GM21423 (cell line): ENCODE measurements at regions not wholly inside any gene's neighbourhood (a gene's known extent, or its start where the extent isn't known, plus 50 kb on each side); places are given as distances from the start of the nearest gene placed in this dataset.
A peak's percentile ranks its signal among the peaks of the same experiment; 100 is the strongest.
"Not testable (repeated sequence)": the region's sequence is repeated elsewhere in the genome, so short reads cannot be mapped to it uniquely, and the experiment has no call there.

Source experiments
- ATAC-seq: cut with Tn5 transposase; IDR thresholded peaks from one replicate; pipeline ENCODE4 v1.9.1; 2021; ENCODE audit warnings: mild to moderate bottlenecking, moderate library complexity; ENCODE audit not compliant: unreplicated experiment

DNA sequence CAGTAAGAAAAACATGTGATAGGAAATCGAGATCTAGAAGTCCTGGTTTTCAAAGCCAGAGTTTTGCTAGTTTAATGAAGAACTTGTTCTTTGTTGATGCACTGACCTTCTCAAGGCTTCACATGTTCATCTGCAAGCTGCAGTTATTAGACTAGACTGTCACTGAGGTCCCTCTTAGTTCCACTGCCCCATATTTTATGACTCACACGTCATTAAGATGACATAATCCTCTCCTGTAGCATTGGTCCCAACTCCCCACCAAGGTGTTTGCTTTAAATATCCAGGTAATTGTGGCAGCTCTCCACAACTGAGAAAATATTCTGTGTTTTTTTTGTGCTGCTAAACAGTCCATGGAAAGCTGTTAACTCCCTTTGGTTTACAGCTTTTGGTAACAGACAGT, 149.7 kb downstream of the MREG start:
- no peak for ATAC-seq

DNA sequence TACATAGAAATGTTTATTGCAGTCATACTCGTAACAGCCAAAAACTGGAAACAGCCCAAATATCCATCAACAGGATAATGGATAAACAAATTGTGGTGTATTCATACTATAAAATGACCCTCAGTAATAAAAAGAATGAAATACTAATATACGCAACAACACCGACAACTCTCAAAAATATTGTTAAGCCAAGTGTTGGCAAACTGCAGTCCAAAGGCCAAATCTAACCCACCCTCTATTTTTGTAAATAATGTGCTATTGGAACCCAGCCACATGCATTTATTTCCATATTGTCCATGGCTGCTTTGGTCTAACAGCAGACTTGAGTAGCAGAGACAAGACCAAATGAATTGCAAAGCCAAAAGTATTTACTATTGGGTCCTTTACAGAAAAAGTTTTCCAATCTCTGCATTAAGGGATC, 151.0 kb downstream of the MREG start:
- ATAC-seq = no peak

DNA sequence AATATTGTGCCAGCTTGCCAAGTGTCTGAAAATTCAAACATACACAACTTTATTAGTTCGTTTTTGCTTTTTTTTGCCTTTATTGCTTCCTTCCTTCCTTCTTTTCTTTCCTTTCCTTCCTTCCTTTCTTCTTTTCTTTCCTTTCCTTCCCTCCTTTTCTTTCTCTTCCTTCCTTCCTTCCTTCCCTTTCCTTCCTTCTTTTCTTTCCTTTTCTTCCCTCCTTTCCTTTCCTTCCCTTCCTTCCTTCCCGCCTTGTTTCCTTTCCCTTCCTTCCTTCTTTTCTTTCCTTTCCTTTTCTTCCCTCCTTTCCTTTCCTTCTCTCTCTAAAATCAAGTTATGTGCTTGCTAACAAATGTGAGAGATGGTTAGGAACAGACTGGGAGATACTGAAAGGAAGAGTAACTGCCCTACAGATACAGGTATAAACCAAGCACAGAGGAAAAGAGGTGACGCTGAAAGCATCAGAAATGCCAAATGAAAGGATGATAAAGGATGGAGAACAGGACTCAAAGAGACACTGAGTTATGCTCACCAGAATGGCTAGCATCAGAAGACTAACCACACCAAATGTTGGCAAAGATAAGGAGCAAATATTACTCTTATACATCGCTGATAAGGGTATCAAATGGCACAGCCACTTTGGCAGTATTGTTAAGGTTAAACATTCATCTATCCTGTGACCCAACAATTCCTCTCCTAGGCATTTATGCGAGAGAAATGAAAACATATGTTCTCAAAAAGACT, 151.6 kb downstream of the MREG start:
- no peak for ATAC-seq

DNA sequence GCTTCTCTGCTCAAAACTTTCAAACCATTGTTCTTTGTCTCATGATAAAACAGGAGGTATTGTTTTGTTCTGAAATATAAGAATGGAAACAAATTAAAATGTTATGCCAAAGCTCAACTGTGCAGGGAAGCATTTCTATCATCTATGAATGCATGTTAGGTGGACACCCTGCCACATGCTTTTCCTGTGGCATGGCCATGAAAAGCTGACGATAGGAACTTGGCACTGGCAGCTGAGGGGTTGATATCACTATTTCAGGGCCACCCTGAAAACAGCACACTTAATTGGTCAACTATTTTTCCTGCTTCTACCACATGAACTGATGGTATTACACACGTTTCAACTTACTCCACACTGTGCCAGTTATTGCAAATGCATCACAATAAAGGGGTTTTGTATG, 157.3 kb downstream of the MREG start:
- ATAC-seq = no peak

DNA sequence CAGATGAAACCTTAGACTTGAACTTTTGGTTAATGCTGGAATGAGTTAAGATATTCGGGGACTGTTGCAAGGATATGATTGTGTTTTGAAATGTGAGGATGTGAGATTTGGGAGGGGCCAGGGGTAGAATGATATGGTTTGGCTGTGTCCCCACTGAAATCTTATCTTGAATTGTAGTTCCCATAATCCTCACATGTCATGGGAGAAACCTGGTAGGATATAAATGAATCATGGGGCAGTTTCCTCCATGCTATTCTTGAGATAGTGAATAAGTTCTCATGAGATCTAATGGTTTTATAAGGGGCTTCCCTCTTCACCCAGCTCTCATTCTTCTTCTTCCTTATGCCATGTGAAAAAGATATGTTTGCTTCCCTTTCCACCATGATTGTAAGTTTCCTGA, 158.0 kb downstream of the MREG start:
- not testable (repeated sequence) for ATAC-seq

DNA sequence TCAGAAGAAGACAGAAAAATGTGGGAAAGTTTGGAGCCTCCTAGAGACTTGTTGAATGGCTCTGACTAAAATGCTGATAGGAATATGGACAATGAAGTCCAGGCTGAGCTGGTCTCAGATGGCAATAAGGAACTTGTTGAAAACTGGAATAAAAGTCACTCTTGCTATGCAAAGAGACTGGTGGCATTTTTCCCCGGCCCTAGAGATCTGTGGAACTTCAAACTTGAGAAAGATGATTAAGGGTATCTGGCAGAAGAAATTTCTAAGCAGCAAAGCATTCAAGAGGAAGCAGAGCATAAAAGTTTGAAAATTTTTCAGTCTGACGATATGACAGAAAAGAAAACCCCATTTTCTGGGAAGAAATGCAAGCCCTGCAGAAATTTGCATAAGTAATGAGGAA, 159.3 kb downstream of the MREG start:
- ATAC-seq = no peak

DNA sequence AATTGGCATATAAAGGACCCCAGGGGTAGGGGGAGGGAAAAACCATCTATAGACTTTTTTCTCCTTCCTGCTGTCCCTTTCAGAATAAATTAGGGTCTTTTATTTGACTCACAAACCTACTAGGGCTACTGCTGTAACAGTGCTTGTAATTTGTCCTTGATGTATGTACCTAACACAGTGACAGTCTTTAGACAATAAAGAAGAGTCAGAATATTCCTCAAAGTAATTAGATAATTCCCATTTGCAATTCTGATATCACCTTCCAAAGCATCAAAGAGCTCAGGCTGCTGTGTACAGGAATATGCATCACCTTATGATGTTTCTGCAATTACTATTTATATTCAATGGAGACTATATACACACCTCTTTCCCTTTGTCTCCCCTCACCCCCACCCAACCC, 161.7 kb downstream of the MREG start:
- no peak for ATAC-seq

DNA sequence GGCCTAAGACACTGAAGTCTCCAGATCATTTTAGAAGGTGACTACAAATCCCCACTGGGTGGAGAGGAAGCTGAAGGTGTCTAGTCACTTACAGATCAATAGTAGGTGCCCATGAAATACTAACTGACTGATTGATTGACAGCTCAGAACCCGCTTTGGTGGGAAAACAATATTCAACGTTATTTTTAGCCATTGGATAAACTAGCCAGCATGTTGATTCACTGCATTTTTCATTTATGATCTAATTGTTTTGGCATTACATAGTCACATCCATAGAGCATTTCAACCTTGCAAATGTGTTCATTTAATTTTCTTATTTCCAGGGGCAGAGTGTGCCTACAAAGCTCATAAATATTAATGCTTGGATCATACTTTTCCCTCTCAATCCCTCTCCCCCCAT, 162.3 kb downstream of the MREG start:
- no peak for ATAC-seq

DNA sequence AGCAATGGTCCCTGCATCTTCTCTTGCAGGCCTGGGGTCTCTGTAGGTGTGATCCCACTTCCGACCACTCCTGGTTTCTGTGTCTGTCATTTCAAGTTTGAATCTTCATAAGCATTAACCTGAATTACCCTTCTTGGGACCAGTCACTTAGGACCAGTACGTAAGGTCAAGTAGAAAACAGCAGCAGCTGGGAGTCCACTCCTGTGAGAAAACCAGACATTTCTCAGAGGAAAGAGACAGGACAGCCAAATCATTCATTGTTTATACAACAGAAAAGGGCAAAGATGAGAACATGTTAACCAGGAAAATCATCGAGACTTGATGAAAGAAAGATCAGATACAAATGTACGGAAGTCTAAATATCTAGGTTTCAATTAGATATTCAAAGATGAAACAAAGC, 163.0 kb downstream of the MREG start:
- ATAC-seq = no peak

DNA sequence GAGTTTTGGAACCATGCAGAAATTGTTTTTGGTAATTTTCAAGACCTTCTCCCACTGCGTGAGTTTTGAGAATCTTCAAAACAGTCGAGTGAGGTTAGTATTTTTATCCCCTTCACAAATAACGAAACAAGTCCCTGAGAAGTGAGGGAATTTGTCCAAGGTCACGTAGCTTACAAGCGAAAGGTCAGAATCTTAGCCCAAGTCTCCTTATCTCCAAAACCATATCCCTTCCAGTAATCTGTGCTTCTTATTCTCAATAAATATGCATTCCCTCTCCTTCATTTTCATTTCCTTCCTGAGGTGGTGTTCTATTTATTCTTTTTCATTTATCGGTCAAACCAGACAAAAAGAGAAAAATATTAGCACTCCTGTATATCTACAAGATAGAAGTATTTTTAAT, 163.6 kb downstream of the MREG start:
- ATAC-seq = no peak

DNA sequence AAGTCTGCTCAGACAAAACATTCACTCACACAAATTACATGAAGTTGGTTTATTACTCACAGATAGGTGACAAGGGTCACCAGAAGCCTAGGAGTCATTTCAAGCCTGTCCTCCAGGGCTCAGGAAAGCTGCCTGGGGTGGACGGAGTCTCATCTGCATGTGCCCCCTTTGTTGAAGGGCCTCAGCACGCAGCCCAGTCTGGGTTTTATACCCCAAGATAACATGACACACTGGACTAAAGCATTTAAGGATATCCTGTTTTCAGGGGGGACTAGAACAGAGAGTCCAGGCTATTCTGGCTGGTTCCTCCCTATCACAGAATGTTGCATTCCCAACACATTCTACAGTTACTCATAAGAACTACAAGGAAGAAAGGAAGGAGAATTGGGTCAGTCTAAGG, 164.7 kb downstream of the MREG start:
- ATAC-seq = no peak

DNA sequence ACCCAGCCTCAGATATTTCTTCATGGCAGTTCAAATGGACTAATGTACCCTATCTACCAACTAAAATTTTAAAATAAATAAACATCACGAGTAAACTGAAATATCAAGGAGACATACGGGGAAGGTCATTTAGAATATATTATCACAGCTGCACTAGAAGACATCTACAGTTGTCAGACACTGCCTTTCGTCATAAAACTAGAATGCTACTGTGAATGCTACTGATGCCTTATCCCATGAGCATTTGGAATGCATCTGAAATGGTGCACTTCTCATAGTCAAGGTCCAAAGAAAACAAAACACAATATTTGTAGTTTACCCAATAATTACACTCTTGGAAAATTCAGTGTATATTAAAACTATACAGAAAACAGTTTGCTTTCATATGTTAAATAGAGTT, 165.2 kb downstream of the MREG start:
- ATAC-seq = no peak

DNA sequence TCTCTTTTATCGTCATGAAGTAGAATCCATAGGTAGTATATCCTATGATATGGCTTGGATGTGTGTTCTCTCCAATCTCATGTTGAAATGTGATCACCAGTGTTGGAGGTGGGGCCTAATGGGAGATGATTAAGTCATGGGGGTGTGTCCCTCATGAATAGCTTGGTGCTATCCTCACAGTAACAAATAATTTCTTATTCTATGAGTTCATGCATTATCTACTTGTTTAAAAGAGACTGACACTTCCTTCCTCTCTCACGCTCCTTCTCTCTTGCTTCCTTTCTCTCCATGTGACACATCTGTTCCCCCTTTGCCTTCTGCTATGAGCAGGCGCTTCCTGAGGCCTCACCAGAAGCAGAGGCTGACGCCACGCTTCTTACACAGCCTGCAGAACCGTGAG, 165.6 kb downstream of the MREG start:
- ATAC-seq = no peak

DNA sequence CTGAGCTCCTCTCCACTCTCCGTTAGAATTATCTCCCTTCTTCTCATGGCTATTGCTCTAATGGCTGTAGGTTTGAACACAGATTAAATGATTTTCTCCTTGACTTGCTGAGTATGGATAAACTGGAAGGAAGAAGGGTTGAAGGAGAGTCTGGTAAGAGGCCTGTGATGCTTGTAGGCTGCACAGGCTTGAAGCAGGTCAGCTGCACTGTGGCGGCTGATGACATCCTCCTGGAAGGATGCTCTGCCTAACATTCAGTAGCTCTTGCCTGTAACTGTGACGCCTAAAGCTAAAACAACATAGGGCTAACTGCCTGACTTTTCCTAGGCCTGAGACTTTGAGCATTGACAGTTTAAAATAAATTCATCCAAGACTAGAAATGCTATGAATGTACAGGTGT, 166.3 kb downstream of the MREG start:
- ATAC-seq = no peak

DNA sequence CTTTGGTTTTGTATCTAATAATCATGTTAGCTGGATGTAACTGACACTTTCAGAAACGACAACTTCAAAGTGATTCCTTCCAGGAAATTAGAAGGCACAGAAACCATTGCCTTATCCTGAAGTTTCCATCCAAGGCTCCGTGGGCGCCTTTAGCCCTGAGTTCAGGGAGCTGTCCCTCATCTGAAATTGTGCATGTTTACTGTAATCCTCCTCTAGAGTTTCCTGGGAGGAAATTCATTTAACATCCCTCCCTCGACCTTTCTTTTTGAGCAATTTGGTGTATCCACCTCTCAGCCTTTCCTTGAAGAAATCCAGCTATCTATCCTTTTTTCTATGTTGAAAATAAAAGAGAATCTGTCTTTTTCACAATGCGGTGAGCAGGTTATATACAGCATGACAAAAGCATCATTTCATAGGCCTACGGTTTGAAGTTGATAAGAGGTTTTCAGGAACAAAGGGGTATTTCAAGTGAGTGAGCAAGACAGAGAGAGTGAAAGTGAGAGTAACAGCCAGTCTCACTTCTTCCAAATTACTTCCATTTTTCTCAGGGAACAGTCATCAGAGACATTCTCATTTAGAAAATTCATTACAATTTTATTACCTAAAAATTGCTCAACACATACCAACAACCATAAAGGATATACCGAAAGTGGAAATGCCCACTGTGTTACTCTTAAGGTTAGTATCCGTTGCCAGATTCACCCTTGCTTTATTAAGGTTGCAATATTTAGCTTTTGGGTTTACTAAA, 167.3 kb downstream of the MREG start:
- ATAC-seq = peak; percentile 81

DNA sequence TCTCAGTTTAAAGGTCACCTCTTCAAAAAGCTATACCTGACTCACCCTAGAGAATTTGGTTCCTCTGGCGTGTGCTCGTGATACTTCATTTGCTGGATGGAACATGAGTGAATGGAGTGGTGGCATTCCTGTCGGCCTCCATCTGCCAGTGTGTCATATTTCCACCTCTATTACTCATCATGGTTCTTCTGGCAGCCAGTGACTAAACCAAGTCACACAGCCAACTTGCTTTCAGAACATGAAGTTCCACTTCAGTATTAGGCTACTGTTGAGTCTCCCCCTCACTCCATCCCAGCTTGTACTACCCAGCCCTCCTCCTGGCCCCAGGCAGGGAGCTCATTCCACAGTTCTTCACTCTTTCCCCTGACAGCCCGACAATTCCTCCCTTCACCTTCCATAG, 169.8 kb downstream of the MREG start:
- no peak for ATAC-seq

DNA sequence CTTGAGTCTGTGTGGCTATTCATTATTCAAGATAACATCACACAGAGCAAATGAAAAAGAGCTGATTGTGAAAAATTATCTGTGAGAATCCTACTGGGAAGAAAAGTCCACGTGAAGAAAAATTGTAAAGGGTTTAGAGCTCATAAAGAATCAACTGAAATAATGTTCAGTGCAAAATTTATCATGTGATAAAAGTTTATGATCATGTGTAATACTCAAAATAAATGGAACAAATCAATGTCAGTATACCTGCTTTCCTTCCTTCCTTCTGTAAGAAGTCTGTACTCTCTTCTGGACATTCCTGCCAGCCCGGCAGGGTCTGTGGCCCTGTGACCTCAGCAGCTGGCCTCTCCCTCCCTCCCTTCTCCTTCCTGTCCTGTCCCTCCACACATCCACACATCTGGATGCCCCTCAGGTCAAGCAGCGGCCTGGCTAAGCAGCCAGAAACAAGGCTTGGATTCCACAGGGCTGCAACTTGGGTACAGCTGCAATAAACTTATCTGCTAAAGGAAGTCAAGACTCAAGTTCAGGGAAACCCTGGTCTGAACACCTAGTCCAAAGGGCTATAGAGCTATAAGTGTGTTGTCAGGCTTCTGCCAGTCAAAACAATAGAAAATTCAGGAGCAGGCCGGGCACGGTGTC, 172.1 kb downstream of the MREG start:
- peak; percentile 7 for ATAC-seq

DNA sequence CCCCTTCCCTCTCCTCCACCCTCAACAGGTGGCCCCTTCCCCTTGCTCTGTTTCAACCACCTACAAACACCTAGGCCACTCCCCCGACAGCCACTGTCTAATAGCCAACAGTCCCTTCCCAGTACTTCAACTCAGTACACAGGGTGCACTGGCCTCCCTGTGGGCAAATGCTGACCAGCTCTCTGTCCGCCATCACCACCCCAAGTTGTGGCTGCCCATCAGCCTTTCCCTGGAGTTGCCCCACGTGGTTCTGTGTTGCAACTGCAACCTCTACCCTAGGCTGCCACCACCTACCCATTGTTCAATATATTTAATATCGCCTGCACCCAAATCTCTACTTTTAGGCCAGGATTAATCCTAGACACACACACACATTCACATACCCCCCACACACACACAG, 173.5 kb downstream of the MREG start:
- no peak for ATAC-seq

DNA sequence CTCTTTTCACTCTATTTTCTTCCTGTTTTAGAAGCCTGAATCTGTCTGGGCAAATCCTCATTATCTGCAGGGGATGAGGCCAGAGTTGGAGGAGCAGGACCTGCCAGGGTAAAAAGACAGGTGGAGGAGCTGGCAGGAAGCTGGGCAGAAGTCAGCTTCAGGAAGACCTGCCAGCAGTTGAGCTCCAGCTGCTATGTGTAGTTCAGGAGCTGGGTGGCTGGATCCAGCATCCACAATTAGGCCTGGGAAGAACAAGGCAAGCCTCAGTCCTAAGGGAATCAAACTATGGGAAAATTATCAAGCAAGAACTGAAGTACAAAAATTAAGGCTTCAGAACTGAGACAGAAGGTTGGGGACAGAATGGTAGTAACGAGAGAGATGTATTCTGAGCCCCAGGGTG, 174.0 kb downstream of the MREG start:
- no peak for ATAC-seq

DNA sequence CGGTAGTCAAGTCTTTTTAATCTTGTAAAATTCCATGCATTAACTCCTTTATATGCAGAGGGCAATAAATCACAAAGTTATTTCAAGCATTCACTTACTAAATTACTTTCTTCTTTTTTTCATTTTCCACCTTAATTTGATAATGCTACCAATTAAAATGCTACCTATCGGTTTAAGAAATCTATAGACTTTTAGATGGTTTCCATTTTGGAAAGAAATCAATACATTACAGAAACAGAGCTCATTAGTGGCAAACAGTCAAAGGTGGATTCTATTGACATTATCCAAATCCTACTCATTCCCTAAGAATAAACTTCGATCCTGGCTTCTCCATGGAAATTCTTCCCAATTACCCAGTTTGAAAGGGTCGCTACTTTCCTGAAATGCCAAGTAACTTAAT, 176.5 kb downstream of the MREG start:
- ATAC-seq = no peak

DNA sequence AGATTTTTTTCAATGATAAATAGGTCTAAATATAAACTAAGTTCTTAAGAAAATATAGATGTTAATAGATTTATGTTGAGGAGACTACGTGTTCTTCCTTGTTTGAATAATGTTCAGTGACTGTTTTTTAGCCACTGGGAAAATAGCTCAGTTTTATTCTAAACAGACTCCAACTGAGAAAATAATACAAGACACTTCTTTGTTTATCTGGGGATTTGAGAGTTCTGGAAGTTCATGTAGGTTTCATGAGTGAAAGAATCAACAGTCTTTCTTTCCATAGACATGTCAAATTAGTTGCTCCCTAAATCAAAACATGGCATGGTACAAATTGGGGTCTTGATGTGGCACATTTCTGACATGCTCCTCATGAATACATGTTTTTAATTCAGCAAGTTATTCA, 177.7 kb downstream of the MREG start:
- ATAC-seq = no peak

DNA sequence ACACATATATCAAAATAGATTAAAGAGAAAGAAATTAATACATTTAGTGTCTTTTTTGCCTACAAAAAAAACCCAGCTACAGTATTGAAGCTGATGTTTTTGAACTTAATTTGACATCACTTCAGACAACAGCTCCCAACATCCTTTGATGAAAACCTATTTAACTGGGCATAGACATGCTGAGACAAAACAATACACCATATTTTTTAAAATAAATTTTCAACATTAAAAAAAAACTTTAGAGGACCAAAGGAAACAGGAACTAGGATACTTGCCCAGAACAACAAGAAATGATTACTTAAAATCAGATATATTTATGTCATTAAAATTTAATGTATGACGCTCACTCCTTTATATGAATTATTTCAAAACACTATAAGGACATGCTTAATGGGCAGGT, 178.1 kb downstream of the MREG start:
- no peak for ATAC-seq
